Neuronal stem cell (in vitro differentiated cells): ENCODE measurements at regions not wholly inside any gene's neighbourhood (a gene's known extent, or its start where the extent isn't known, plus 50 kb on each side); places are given as distances from the start of the nearest gene placed in this dataset.

Source experiments
- DNase-seq: peaks from one replicate; pipeline ENCODE4 v3.0.0-alpha.2; 2013; ENCODE audit warnings: low spot score
- H2AFZ ChIP-seq: one replicate; pipeline ENCODE4 v1.6.1; 2013; ENCODE audit warnings: mild to moderate bottlenecking, low read length, inconsistent platforms
- H2AK5ac ChIP-seq: 2 replicates; pipeline ENCODE4 v1.6.1; 2013; ENCODE audit warnings: low read depth, mild to moderate bottlenecking, inconsistent platforms, low read length, moderate library complexity, mixed read lengths
- H2BK120ac ChIP-seq: 2 replicates; pipeline ENCODE4 v1.6.1; 2013; ENCODE audit warnings: low read depth, mild to moderate bottlenecking, inconsistent platforms, low read length, moderate library complexity, mixed read lengths
- H2BK12ac ChIP-seq: one replicate; pipeline ENCODE4 v1.6.1; 2013; ENCODE audit warnings: low read length, inconsistent platforms
- H2BK15ac ChIP-seq: 2 replicates; pipeline ENCODE4 v1.6.1; 2013; ENCODE audit warnings: mild to moderate bottlenecking, low read length, inconsistent platforms, mixed read lengths
- H2BK5ac ChIP-seq: one replicate; pipeline ENCODE4 v1.6.1; 2013; ENCODE audit warnings: inconsistent platforms, mild to moderate bottlenecking, low read length, moderate library complexity
- H3K14ac ChIP-seq: one replicate; pipeline ENCODE4 v1.6.1; 2013; ENCODE audit warnings: low read length, inconsistent platforms
- H3K18ac ChIP-seq: 2 replicates; pipeline ENCODE4 v1.6.1; 2013; ENCODE audit warnings: low read length, inconsistent platforms
- H3K23ac ChIP-seq: 2 replicates; pipeline ENCODE4 v1.6.1; 2013; ENCODE audit warnings: low read depth, mild to moderate bottlenecking, mixed read lengths, low read length, inconsistent platforms; ENCODE audit not compliant: poor library complexity
- H3K27ac ChIP-seq: replicated peaks from 3 replicates; pipeline ENCODE4 v1.5.1; 2013; ENCODE audit warnings: low read length, inconsistent platforms
- H3K27me3 ChIP-seq, 3 experiments: 2 replicates each; pipeline ENCODE4 v1.6.1; 2013; ENCODE audit warnings: low read length in 3 of 3, mild to moderate bottlenecking in 2 of 3, inconsistent platforms in 1 of 3, low read depth in 1 of 3, mixed read lengths in 1 of 3, moderate library complexity in 1 of 3; ENCODE audit not compliant: control insufficient read depth in 3 of 3, insufficient read depth in 3 of 3
- H3K36me3 ChIP-seq, 2 donors: replicated peaks in 1 of 2; 2 replicates each; pipeline ENCODE4 v1.6.1; 2013; ENCODE audit warnings: low read length in 2 of 2; ENCODE audit not compliant: control insufficient read depth in 2 of 2, insufficient read depth in 2 of 2
- H3K4ac ChIP-seq: 2 replicates; pipeline ENCODE4 v1.6.1; 2013; ENCODE audit warnings: inconsistent platforms, mild to moderate bottlenecking, low read length, moderate library complexity
- H3K4me1 ChIP-seq, 2 donors: 1 replicate in 1 of 2; 2 replicates in 1 of 2; pipeline ENCODE4 v1.6.1; 2013; ENCODE audit warnings: low read length in 2 of 2, low read depth in 1 of 2; ENCODE audit not compliant: control insufficient read depth in 2 of 2, insufficient read depth in 1 of 2
- H3K4me2 ChIP-seq: one replicate; pipeline ENCODE4 v1.6.1; 2013; ENCODE audit warnings: mild to moderate bottlenecking, low read length, inconsistent platforms; ENCODE audit not compliant: insufficient read depth, poor library complexity, severe bottlenecking
- H3K4me3 ChIP-seq, 2 donors: 2 replicates each; pipeline ENCODE4 v1.5.1; 2013; ENCODE audit warnings: low read length in 2 of 2, mild to moderate bottlenecking in 2 of 2, inconsistent platforms in 1 of 2, moderate library complexity in 1 of 2
- H3K79me1 ChIP-seq: one replicate; pipeline ENCODE4 v1.6.1; 2013; ENCODE audit warnings: low read depth, mild to moderate bottlenecking, inconsistent platforms, low read length, moderate library complexity
- H3K9ac ChIP-seq: one replicate; pipeline ENCODE4 v1.6.1; 2013; ENCODE audit warnings: mild to moderate bottlenecking, low read depth, low read length, inconsistent platforms; ENCODE audit not compliant: poor library complexity
- H3K9me3 ChIP-seq, 2 donors: replicated peaks in 1 of 2; 2 replicates each; pipeline versions ENCODE3 to v1.6.1; 2013; ENCODE audit warnings: low read length in 2 of 2, mild to moderate bottlenecking in 2 of 2, inconsistent platforms in 1 of 2, low read depth in 1 of 2, mixed read lengths in 1 of 2, moderate library complexity in 1 of 2; ENCODE audit not compliant: control insufficient read depth in 2 of 2, insufficient read depth in 1 of 2
- H4K8ac ChIP-seq: one replicate; pipeline ENCODE4 v1.6.1; 2013; ENCODE audit warnings: low read depth, mild to moderate bottlenecking, inconsistent platforms, low read length, moderate library complexity
- H4K91ac ChIP-seq: one replicate; pipeline ENCODE4 v1.6.1; 2013; ENCODE audit warnings: low read length, low read depth, mild to moderate bottlenecking, inconsistent platforms; ENCODE audit not compliant: poor library complexity
- WGBS, 2 donors: extraction: QIAGEN DNeasy Blood & Tissue Kit; methylation state at CpG; one replicate each; pipeline ENCODE4 v1.1.7; 2013; ENCODE audit warnings: missing lambda C conversion rate in 2 of 2, mixed read lengths in 1 of 2; ENCODE audit not compliant: insufficient read length in 2 of 2, insufficient replicate concordance in 1 of 2; ENCODE audit errors: extremely low coverage in 2 of 2; 5-methylcytosine and 5-hydroxymethylcytosine counted together

- no peaks in the 10 kb centered on the region for H3K4me1 ChIP-seq
- no peaks in the 10 kb centered on the region for H3K36me3 ChIP-seq
- WGBS, 2 donors, result no CpG with 5 or more reads among the region's 1 CpG
- no peak overlapping the region for H2BK120ac ChIP-seq
- no peak overlapping the region for H3K4me2 ChIP-seq
- H3K27me3 ChIP-seq, result no peaks in the 10 kb centered on the region
- no peak overlapping the region for H4K8ac ChIP-seq
- no peak overlapping the region for H4K91ac ChIP-seq
- no peak overlapping the region for H3K27ac ChIP-seq
- no peaks in the 10 kb centered on the region for H3K79me1 ChIP-seq
- H3K4ac ChIP-seq, result no peak overlapping the region
- H2AK5ac ChIP-seq, result no peak overlapping the region
- DNase-seq, result no peak
- H3K14ac ChIP-seq, result no peak overlapping the region
- no peak overlapping the region for H2BK5ac ChIP-seq
- H3K9me3 ChIP-seq, result no peaks in the 10 kb centered on the region
- H3K23ac ChIP-seq, result no peak overlapping the region
- no peak overlapping the region for H3K9ac ChIP-seq
- H3K4me3 ChIP-seq, result no peak overlapping the region
- no peak overlapping the region for H2BK15ac ChIP-seq
- H2BK12ac ChIP-seq, result no peak overlapping the region
- H3K18ac ChIP-seq, result no peak overlapping the region
- H2AFZ ChIP-seq, result no peak overlapping the region
Measured at GRCh38 chr7:88689821-88690220, 69.7 kb upstream of the ZNF804B start.

- Histone ChIP-seq H3K4ac (no peak overlapping the region), H2BK12ac (no peak overlapping the region), H2BK120ac (no peak overlapping the region), H4K91ac (no peak overlapping the region), H3K4me1 (no peaks in the 10 kb centered on the region), H3K36me3 (no peaks in the 10 kb centered on the region), H4K8ac (no peak overlapping the region), H3K18ac (no peak overlapping the region), H3K4me3 (no peak overlapping the region), H3K14ac (no peak overlapping the region), H2BK15ac (no peak overlapping the region), H3K79me1 (no peaks in the 10 kb centered on the region), H2AK5ac (no peak overlapping the region), H3K9me3 (no peaks in the 10 kb centered on the region), H3K9ac (no peak overlapping the region), H3K23ac (no peak overlapping the region), H3K27me3 (no peaks in the 10 kb centered on the region), H3K27ac (no peak overlapping the region), H2BK5ac (no peak overlapping the region), H2AFZ (no peak overlapping the region), H3K4me2 (no peak overlapping the region)
- no peak for DNase-seq
- no CpG with 5 or more reads among the region's 1 CpG for WGBS, 2 donors
Measured at GRCh38 chr7:88688222-88688621, 71.3 kb upstream of the ZNF804B start.

- no peak overlapping the region for H2AK5ac ChIP-seq
- H3K36me3 ChIP-seq, result no peaks in the 10 kb centered on the region
- H3K23ac ChIP-seq, result peak overlapping the region; percentile 89
- H3K9me3 ChIP-seq, result no peaks in the 10 kb centered on the region
- no peaks in the 10 kb centered on the region for H3K27me3 ChIP-seq
- H3K14ac ChIP-seq, result no peak overlapping the region
- H3K27ac ChIP-seq, result no peak overlapping the region
- H2BK5ac ChIP-seq, result no peak overlapping the region
- H3K9ac ChIP-seq, result no peak overlapping the region
- peak overlapping the region; percentile 23 for H3K4ac ChIP-seq
- H4K8ac ChIP-seq, result no peak overlapping the region
- peak overlapping the region; percentile 11 for H2AFZ ChIP-seq
- no CpG with 5 or more reads among the region's 30 CpGs for WGBS, 2 donors
- DNase-seq, result no peak
- H3K18ac ChIP-seq, result peak overlapping the region; percentile 4
- no peak overlapping the region for H4K91ac ChIP-seq
- H3K79me1 ChIP-seq, result no peaks in the 10 kb centered on the region
- H2BK12ac ChIP-seq, result peak overlapping the region; percentile 58
- no peak overlapping the region for H3K4me3 ChIP-seq
- no peaks in the 10 kb centered on the region for H3K4me1 ChIP-seq
- no peak overlapping the region for H3K4me2 ChIP-seq
- H2BK120ac ChIP-seq, result no peak overlapping the region
- H2BK15ac ChIP-seq, result no peak overlapping the region
Measured at GRCh38 chr7:88686468-88687229, 72.9 kb upstream of the ZNF804B start.

- Histone ChIP-seq H3K14ac (no peak overlapping the region), H2BK120ac (no peak overlapping the region), H3K23ac (no peak overlapping the region), H4K8ac (no peak overlapping the region), H3K4me3 (no peak overlapping the region), H3K79me1 (no peaks in the 10 kb centered on the region), H3K18ac (no peak overlapping the region), H3K9ac (no peak overlapping the region), H3K4me1 (no peaks in the 10 kb centered on the region), H3K27me3 (no peaks in the 10 kb centered on the region), H3K4me2 (no peak overlapping the region), H3K9me3 (no peaks in the 10 kb centered on the region), H4K91ac (no peak overlapping the region), H2AFZ (no peak overlapping the region), H2BK5ac (no peak overlapping the region), H2AK5ac (no peak overlapping the region), H2BK12ac (no peak overlapping the region), H3K36me3 (no peaks in the 10 kb centered on the region), H3K27ac (no peak overlapping the region), H2BK15ac (no peak overlapping the region), H3K4ac (no peak overlapping the region)
- WGBS, 2 donors, result no CpG with 5 or more reads among the region's 2 CpGs
- no peak for DNase-seq
Measured at GRCh38 chr7:88681682-88682081, 77.8 kb upstream of the ZNF804B start.
